T47D (cell line): ENCODE measurements at regions not wholly inside any gene's neighbourhood (a gene's known extent, or its start where the extent isn't known, plus 50 kb on each side); places are given as distances from the start of the nearest gene placed in this dataset.
"Not testable (repeated sequence)": the region's sequence is repeated elsewhere in the genome, so short reads cannot be mapped to it uniquely, and the experiment has no call there.

Source experiments
- DNase-seq, 2 experiments: peaks; one replicate each; pipeline versions ENCODE4 v3.0.0 to v3.0.0-alpha.2; 2011 to 2012; ENCODE audit warnings: low read depth in 1 of 2, low spot score in 1 of 2
- JUND ChIP-seq: IDR thresholded peaks from 2 replicates; pipeline ENCODE4 v1.6.1; 2012; ENCODE audit warnings: low read depth
- in situ Hi-C: cut with HindIII; loops from 2 replicates; pipeline ENCODE4 v1.10.0; 2016; ENCODE audit warnings: low sequenced_read_pairs, low pct_unique_long_range_greater_than_20kb

DNA sequence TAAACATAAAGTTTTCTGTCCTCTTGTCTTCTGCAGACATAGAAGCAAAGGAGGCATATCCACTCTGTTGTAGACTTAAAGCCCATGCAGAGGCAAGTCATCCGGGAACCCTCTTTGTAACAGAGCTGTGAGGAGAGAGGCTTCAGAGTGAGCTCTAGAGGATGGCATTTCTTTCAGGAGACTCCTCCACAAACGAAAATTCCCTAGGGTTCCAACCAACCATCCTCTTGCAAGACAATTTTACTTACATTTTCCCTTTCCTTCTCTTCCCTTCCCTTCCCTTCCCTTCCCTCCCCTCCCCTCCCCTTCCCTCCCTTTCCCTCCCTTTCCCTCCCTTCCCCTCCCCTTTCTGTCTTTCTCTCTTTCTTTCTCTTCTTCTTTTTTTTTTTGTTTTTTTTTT, 446.3 kb upstream of the MAP2 start:
- no peak for DNase-seq
- in situ Hi-C loops = no loop called here
- no peak for TF ChIP-seq JUND

DNA sequence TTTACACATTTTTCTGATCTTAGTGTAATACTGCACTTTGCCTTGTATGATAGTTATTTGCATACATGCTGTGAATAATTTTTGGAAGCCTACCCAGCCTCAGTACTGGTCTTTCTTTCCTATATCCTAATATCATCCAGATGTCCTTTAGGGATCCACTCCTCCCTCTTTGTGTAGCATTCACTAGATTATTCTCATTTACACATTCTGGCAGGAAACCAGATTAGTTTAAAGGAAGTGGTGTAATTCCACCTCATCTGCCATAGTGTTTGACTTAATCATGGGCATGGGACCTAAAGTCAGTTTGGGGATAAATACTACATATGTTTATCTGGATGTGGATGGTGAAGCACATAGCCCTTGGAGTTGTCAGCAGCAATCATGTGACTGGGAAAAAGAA, 444.9 kb upstream of the MAP2 start:
- no peak for TF ChIP-seq JUND
- no peak for DNase-seq
- in situ Hi-C loops = no loop called here

DNA sequence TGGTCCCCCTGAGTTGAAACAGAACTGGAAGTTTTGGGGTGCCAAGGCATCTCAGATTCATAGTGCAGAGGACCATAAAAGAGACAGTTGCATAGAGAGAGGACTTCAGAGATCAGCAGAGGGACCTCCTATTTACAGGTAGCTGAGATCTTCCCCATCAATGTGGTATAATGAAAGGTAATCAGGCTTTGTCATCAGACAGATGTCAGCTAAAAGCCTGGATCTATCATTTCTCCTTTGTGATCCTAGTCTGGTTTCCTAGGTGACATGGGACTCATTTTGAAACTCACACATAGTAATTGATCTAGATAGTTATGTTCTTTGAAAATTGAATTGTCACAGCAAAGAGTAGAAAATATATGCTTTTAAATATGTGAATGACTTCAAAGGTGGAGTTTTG, 443.5 kb upstream of the MAP2 start:
- no peak for TF ChIP-seq JUND
- in situ Hi-C loops = no loop called here

DNA sequence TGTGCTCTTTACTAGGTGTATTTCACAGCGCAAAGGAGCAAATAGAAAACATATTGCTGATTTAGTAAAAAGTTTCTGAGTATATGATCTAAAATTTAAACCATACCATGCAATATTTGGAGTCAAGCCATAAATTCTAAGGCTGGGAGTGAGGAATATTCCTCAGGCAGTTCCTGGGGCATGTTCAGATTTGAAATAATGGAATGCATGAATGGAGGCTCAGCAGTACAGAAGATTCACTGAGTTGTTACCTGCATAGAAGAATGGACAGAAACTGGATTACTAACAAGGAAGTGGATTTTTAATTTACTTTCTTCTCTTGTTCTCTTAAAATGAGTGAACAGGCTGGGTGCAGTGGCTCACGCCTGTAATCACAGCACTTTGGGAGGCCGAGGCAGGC, 441.0 kb upstream of the MAP2 start:
- peak in 1 of 2 experiments; percentile 10 for DNase-seq
- in situ Hi-C loops = no loop called here
- TF ChIP-seq JUND = no peak

More for the DNA sequence above, 443.5 kb upstream of the MAP2 start:
- no peak for DNase-seq

DNA sequence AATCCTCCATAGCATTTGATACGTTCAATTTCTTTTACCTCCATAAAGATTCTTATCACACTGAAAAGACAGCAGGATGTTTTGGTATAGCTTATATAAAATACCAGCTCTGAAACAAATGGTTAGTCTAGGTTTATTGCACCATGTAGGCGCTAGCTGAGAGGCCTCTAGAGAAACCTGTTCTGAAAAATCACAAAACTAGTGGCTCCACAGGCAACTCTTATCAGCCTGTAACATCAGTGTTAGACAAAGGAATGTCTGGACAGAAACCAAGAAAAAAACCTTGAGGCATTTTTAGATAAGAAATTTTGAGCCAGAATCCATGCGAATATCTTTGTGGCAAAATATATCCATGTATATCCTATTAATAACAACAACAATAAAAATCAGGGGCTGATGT, 440.4 kb upstream of the MAP2 start:
- no peak for TF ChIP-seq JUND
- in situ Hi-C loops = no loop called here
- peak in 1 of 2 experiments; percentile 57 for DNase-seq

DNA sequence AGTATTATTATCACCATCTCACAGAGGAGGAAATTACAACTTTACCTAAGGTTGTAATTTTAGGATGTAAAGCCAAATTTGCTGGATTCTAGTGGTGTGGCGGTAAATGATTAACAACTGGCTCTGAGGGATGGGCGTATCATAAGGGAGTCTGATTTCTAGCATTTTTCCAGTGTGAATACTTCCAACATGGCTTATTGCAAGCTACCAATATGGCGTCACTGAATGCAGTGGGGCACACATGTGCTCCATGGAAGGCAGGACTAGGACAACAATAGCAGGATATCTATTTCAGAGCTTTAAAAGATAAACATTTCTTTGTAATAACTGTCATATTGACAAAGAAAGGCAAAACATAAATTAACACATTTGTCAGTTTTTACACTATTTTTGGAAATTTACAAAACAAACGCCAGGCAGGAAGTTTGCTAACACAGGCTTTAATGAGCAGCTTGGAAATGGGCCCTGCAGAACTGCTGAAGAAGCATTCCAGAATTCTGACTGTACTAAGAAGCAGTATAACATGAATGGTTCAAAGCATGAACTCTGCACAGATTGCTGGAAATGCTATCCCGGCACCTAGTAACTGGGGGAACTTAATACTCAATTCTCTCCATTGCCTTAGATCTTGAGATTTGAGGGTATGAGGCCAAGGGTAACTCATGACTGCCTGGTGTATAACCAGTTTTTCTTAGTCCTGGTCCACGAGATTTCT, 439.3 kb upstream of the MAP2 start:
- in situ Hi-C loops = no loop called here
- TF ChIP-seq JUND = no peak
- peak in 1 of 2 experiments; percentile 20 for DNase-seq

DNA sequence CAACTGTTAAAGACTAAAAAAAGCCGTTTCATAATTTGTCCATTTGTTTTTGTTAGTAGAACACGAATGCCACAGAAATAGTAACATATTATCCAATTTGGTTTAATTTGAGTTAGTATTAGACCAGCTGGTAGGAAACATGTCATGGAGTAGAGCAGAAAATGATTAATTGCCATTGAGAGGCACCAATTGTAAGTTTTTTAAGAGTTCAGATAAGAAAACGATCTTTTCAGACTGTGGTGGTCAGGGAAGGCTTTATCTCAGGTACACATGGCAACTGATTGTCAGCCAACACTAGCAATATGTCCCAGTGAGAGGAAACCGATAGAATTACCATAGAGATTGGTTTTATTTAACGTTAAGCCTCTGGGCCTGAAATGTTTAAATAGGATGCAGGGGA, 438.2 kb upstream of the MAP2 start:
- DNase-seq = no peak
- in situ Hi-C loops = no loop called here
- TF ChIP-seq JUND = no peak

DNA sequence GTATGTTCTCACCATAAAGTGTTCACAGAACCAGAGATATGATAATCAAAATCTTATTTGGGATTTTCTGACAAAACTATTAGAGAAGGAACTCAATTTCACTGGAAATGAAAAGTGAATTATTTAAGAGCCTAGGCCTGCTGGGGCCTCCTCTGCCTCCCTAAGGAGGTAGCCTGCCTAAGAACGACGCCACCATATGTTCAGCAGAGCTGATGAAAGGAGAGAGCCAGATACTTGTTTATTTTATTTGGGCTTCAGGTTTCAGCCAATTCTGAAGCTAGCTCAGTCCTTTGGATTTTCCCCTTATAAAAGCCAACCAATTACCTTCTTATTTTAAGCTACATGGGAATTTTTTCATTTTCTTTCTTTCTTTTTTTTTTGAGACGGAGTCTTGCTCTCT, 433.1 kb upstream of the MAP2 start:
- no peak for TF ChIP-seq JUND
- in situ Hi-C loops = no loop called here
- DNase-seq = no peak

DNA sequence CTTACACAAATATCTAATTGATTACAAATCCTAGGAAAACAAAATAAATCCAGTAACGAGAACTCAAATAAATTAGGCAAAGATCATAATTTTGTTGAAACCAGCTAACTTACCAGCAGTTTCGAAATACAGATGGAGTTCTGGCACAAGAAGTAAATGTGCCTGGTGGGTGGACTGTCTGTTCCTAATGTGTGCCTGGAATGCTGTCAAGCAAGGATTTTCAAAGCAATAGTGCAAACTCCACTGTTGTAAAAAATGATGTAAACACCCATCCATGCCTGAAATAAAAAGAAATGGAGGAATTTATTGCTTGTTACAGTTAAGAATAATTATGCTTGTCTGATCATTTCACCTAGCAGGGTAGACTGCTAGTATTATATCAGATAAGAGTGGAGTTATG, 423.9 kb upstream of the MAP2 start:
- DNase-seq = peak in 1 of 2 experiments; percentile 29
- in situ Hi-C loops = no loop called here
- no peak for TF ChIP-seq JUND

DNA sequence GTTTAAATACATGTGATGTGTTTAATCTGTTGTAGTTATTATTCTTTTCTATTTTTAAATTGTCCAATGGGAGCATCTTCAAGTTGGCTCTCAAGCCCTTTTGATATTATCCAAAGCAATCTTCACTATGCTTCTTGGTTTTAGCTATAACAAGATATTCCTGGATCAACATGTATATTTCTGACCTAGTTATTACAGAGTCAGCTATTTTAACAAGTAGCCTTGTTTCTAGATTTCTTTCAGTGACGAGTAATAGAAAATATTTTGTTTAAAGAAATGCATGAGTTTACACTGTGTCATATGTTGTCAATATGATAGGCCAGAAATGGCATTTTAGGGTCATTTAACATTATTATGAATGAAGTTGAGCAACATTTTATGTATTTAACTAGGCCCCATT, 421.8 kb upstream of the MAP2 start:
- DNase-seq = no peak
- in situ Hi-C loops = no loop called here

DNA sequence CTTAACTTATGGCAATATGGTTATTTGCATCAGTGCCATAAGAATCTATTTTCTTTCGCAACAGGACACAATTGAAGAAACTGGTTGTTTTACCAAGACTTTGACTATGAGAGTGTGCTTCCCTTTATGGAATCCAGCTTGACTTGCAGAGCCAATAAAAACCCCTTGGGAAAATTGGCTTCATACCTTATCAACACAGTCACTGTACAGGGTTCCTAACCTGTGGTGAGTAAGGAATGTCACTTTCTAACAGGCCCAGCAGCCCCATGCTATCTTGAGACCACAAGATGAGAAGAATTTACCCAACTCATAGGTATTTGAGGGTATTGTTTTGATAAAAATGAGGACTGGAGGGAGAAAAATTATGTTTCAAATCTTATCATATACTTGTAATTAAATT, 418.5 kb upstream of the MAP2 start:
- TF ChIP-seq JUND = no peak

More for the DNA sequence above, 421.8 kb upstream of the MAP2 start:
- no peak for TF ChIP-seq JUND

DNA sequence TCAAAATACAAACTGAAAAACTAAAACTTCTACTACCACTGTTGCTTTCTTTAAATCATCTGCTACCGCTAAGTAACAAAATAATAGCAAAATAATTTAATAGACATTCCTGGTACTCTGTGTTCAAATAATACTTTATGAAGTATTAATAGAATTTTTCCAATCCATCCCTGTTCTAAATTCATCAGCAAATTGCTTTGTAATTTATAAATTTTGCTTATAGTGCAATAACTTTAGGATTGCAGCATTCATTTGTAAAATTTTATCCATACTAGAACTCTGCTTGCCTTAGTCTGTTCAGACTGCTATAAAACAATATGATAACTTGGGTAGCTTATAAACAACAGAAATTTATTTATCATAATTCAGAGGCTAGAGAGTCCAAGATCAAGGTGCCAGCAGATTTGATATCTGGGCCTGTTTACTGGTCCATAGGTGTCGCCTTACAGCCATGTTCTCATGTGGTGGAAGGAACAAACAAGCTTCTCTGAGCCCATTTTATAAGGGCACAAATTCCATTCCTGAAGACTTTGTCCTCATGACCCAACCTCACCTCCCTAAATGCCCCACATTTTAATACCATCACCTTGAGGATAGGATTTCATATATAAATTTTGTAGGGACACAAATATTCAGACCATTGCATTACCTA, 415.1 kb upstream of the MAP2 start:
- DNase-seq = no peak
- no peak for TF ChIP-seq JUND
- in situ Hi-C loops = no loop called here

More for the DNA sequence above, 418.5 kb upstream of the MAP2 start:
- no peak for DNase-seq
- in situ Hi-C loops = no loop called here

DNA sequence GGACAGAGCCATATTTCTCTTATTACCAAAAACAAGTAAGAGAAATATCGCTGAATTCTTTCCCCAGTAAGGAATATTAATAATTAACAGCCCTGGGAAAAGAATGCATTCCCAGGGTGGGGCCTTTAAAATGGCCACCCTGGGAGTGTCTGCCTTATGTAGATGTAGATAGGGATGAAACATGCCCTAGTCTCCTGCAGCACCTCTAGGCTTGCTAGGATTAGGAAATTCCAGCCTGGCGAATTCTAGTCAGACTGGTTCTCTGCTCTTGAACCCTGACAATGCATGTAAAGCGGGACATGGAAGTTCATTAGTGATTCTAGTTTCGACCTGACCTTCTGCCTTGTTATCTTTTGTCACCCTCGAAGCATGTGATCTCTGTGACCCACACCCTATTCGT, 405.2 kb upstream of the MAP2 start:
- in situ Hi-C loops, DNase-seq: not testable (repeated sequence)

DNA sequence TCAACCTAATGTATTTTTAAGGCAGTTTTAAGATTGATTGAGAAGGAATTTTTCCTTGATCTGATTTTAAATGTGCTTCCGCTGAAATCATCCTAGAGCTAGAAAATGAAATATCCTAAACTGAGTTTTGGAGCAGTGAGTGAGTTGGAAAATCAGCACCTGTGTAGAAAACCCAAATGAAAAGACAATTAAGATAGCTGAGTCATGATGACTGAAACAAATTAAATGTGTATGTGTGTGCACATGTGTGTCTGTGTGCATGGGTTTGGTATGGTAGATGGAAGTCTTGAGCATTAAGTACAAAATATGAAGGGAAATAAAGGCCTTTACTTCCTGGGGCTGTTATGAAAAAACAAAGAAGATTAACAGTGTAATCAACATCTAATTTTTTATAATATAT, 394.6 kb upstream of the MAP2 start:
- TF ChIP-seq JUND = no peak
- no peak for DNase-seq
- in situ Hi-C loops = no loop called here
